ENCODE measurements at regions not wholly inside any gene's neighbourhood (a gene's known extent, or its start where the extent isn't known, plus 50 kb on each side); places are given as distances from the start of the nearest gene placed in this dataset.

GRCh38 chr18:75531212-75531850 is 103.8 kb upstream of the SMIM21 start:
- TF ChIP-seq CTCF (conservative IDR thresholded peaks at IDR 0.05 in 1 of 2, IDR thresholded peaks at IDR 0.05 in 1 of 2; ENCODE audit: low read depth in 1 of 2, low read length in 2 of 2), result no peak
- TF ChIP-seq EZH2 (IDR thresholded peaks at IDR 0.05; ENCODE audit: low read length, missing control alignments), result no peak

All from fibroblast of lung (primary cell).